Fibroblast of mammary gland (primary cell): ENCODE measurements at regions not wholly inside any gene's neighbourhood (a gene's known extent, or its start where the extent isn't known, plus 50 kb on each side); places are given as distances from the start of the nearest gene placed in this dataset.

Experiments
- DNase-seq: peaks from one replicate; pipeline ENCODE4 v3.0.0-alpha.2; 2010; ENCODE audit warnings: low read depth
- H3K4me3 ChIP-seq: 2 replicates; pipeline ENCODE4 v1.5.1; 2011; ENCODE audit warnings: low read depth, mild to moderate bottlenecking, low read length, moderate library complexity; ENCODE audit not compliant: control insufficient read depth
- CTCF ChIP-seq: conservative IDR thresholded peaks from 2 replicates; pipeline ENCODE4 v1.5.1; 2011; ENCODE audit warnings: low read depth, low read length, inconsistent platforms; ENCODE audit not compliant: control insufficient read depth, insufficient read depth

- no peak for TF ChIP-seq CTCF
- no peak for DNase-seq
- H3K4me3 ChIP-seq = no peak overlapping the region
Measured at GRCh38 chr5:107295914-107296313, 374.8 kb downstream of the EFNA5 start.

GRCh38 chr5:107294669-107295068 lies 376.1 kb downstream of the EFNA5 start:
- no peak for TF ChIP-seq CTCF
- no peak for DNase-seq
- H3K4me3 ChIP-seq = no peak overlapping the region

GRCh38 chr5:107294211-107294550 lies 376.6 kb downstream of the EFNA5 start:
- TF ChIP-seq CTCF = no peak
- no peak overlapping the region for H3K4me3 ChIP-seq
- no peak for DNase-seq

GRCh38 chr5:107293541-107294210 lies 377.1 kb downstream of the EFNA5 start:
- no peak for TF ChIP-seq CTCF
- DNase-seq = no peak
- no peak overlapping the region for H3K4me3 ChIP-seq

- DNase-seq = no peak
- no peak for TF ChIP-seq CTCF
Measured at GRCh38 chr5:107291866-107292265, 378.9 kb downstream of the EFNA5 start.

GRCh38 chr5:107290780-107291398 lies 379.8 kb downstream of the EFNA5 start:
- no peak for DNase-seq
- H3K4me3 ChIP-seq = no peak overlapping the region
- TF ChIP-seq CTCF = no peak

More at GRCh38 chr5:107291866-107292265, 378.9 kb downstream of the EFNA5 start:
- no peak overlapping the region for H3K4me3 ChIP-seq
